Activated naive CD4-positive, alpha-beta T cell treated with anti-CD3 and anti-CD28 coated beads, Interleukin-2, amount 50 U/mL, for 72 hours (primary cell): ENCODE measurements at regions not wholly inside any gene's neighbourhood (a gene's known extent, or its start where the extent isn't known, plus 50 kb on each side); places are given as distances from the start of the nearest gene placed in this dataset.
"Not testable (repeated sequence)": the region's sequence is repeated elsewhere in the genome, so short reads cannot be mapped to it uniquely, and the experiment has no call there.

Source experiments
- ATAC-seq, 2 donors: fragments of 150-1000 bp; cut with Tn5 transposase; 2 replicates each; pipeline ENCODE4 v1.10.0; 2021; ENCODE audit warnings: mild to moderate bottlenecking in 2 of 2, moderate library complexity in 2 of 2
- DNase-seq, 2 donors: peaks; one replicate each; pipeline ENCODE4 v3.0.0; 2021 to 2022; ENCODE audit warnings: low spot score in 2 of 2
- H3K27ac Mint-ChIP-seq, 2 donors: one replicate each; pipeline ENCODE4 v1.8.0; 2022; ENCODE audit warnings: mild to moderate bottlenecking in 2 of 2, mixed read lengths in 2 of 2
- H3K36me3 Mint-ChIP-seq, 2 donors: one replicate each; pipeline ENCODE4 v1.8.0; 2022; ENCODE audit warnings: mixed read lengths in 2 of 2
- H3K9me3 Mint-ChIP-seq, 2 donors: one replicate each; pipeline ENCODE4 v1.8.0; 2022; ENCODE audit warnings: mixed read lengths in 2 of 2

DNA sequence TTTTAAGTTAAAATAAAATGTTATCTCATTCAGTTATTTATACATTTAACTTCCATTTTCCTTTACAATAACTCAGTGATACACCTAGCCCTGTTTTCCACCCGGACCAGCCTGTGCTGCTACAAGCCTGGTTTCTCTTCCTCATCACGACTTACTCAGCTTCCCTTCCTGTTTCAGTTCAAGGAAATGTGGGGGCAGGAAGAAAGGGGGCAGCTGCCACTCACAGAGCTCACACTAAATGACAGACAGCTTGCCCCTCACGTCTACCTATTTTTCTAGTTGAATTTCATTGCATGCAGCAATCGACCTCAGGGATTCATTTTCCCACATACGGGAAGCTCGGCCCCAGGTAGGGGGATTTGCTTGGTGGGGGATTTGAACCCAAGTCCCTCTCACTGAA, 442.6 kb downstream of the TMEM121 start:
- not testable (repeated sequence) for ATAC-seq, DNase-seq

DNA sequence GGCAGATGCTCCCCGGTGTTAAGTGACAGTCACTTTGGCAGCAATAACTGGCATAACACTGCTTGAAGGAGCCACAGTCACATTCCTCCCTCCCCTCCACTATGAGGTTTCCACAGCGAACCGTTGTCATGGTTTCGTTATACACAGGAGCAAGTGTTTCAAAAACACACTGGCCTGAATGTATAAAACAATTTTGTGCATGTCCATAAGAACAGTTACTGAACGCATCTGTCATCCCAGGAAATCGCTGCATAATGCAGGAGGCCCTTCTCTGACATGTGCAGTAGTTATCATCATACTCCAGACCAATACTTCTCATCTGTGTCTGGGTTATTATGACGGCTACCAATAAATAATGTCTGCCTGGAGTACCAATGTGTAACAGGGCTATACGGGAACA, 444.4 kb downstream of the TMEM121 start:
- not testable (repeated sequence) for DNase-seq, H3K9me3 Mint-ChIP-seq, H3K36me3 Mint-ChIP-seq, ATAC-seq, H3K27ac Mint-ChIP-seq

More for the DNA sequence above, 442.6 kb downstream of the TMEM121 start:
- H3K27ac Mint-ChIP-seq, H3K9me3 Mint-ChIP-seq, H3K36me3 Mint-ChIP-seq: not testable (repeated sequence)

DNA sequence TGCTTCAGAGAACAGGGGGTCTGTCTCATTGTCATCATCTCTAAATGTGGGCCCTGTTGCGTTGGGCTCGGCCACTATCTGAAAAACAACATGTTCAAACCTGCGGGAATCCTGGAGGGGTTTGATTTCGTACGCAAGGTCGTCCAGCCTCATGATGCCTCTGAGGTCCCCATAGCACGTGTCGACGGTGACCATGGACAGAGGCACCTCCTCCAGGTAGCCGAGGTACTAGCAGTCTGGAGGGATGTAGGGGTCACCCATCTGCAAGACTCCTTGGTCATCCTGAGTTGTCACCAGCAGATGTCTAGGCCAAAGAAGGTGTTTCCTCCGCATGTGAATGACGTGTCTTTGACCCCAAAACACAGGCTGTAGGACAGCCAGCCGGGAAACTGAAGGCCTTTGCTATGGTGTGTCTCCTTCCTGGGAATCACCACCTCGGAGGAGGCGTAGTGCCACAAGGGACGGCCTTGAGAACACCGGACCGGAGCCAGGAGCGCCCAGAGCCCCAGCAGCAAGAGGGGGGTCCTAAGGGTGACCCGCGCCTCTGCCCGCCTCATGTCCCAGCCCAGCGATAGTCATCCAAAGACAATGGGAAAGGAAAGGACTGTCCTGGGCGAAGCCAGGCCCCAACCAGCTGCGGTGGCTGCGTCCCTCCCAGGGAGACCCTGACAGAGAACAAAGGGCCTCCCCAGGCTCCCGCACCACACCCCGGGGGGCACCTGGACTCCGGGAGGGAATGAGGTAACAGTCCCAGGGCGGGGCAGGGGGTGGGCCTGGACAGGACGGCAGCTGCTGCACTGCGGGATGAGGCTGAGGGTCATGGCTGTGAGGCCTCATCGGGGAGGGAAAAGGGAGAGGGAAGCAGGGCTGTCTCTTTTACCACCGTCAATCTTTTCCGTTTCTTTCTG, 445.5 kb downstream of the TMEM121 start:
- Mint-ChIP-seq H3K27ac (no peak overlapping the region), H3K36me3 (no peaks in the 10 kb centered on the region), H3K9me3 (no peaks in the 10 kb centered on the region)
- ATAC-seq (no peak), DNase-seq (no peak)

DNA sequence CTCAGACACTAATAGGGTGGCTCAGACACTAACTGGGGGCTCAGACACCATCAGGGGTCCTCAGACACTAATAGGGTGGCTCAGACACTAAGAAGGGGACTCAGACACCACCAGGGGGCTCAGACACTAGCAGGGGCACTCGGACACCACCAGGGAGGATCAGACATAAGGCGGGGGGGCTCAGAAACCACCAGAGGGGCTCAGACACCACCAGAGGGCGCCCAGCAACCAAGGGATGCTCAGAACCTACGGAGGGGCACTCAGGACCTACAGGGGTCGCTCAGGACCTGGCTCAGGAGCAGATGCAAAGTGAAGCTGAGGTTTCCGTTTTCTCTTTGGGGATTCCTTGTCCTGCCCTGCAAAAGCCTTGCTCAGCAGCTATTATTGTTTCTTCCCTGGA, 448.5 kb downstream of the TMEM121 start:
- ATAC-seq: peak; percentile 63 to 100
- H3K36me3 Mint-ChIP-seq: no peaks in the 10 kb centered on the region
- peak in 1 of 2 donors; percentile 74 for DNase-seq
- no peak overlapping the region for H3K27ac Mint-ChIP-seq
- no peaks in the 10 kb centered on the region for H3K9me3 Mint-ChIP-seq

DNA sequence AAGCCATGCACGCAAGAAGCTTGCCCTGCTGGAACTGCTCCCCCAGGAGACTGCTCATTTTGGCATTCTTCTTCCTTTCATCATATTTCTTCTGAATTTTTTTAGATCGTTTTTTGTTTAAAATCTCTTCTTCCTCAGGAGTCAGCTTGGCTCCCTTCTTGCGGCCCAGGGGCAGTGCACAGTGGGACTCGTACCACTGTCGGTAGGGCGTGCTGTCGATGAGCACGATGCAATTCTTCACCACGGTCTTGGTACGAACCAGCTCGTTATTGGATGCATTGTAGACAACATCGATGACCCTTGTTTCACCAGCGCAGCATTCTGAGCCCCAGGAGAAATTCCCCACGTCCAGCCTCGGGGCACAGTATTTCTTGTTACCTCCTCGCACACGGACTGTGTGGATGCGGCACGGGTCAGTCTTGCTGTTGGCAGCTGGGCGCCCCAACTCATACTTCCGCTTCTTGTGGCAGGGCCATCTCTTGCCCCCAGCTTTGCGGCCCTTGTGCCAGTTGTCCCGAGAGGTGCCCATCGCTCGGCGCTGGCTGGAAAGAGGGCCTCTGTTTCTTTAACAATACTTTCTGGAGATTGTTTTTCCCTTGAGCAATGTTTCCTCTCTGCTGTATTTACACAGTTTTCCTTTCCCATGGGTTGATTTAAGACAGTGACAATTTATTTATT, 452.4 kb downstream of the TMEM121 start:
- peaks cover 0 to 13% of the 10 kb centered on the region in 2 donors for H3K36me3 Mint-ChIP-seq
- H3K27ac Mint-ChIP-seq: no peak overlapping the region
- H3K9me3 Mint-ChIP-seq: peaks cover 0 to 18% of the 10 kb centered on the region in 2 donors
- ATAC-seq: no peak
- no peak for DNase-seq

DNA sequence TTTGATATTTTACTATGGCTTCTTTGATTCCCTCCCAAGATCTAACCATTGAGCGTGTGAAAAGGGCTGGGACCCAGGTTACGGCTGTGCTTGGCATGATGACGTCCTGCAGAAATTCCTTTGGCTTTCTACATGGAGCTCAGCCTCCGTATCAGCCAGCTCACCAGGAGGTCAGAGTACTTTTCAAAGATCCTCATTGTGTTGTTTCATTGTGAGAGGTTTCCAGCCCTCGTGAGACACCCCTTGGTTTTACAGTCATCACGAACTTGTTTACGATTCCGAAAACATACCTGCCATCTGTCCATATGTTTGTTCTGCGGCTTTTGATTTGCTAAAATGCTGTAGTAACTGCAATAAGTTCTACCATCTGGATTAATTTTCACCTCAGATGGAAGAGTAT, 453.1 kb downstream of the TMEM121 start:
- DNase-seq: no peak
- no peak overlapping the region for H3K27ac Mint-ChIP-seq
- peaks cover 0 to 18% of the 10 kb centered on the region in 2 donors for H3K9me3 Mint-ChIP-seq
- no peak for ATAC-seq
- H3K36me3 Mint-ChIP-seq: peaks cover 0 to 13% of the 10 kb centered on the region in 2 donors

DNA sequence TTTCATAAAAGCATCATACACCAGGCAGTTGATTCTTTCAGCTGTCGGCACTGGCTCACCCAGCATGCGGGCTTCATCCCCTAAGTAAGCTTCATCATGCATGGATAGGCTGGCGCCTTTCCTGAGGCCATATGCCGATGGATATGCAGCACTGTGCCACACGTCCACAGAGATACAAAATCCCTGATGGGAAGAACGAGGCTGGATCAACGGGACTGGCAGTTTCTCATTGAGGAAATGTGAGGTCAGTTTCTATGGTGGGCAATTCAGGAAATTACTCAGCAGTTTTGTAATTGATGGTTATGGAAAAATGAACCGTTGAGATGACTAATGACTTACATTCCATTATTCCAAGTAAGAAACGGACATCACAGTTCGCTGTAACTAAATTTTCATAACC, 453.8 kb downstream of the TMEM121 start:
- DNase-seq (no peak), ATAC-seq (no peak)
- Mint-ChIP-seq H3K27ac (no peak overlapping the region), H3K9me3 (peaks cover 0 to 18% of the 10 kb centered on the region in 2 donors), H3K36me3 (peaks cover 0 to 13% of the 10 kb centered on the region in 2 donors)

DNA sequence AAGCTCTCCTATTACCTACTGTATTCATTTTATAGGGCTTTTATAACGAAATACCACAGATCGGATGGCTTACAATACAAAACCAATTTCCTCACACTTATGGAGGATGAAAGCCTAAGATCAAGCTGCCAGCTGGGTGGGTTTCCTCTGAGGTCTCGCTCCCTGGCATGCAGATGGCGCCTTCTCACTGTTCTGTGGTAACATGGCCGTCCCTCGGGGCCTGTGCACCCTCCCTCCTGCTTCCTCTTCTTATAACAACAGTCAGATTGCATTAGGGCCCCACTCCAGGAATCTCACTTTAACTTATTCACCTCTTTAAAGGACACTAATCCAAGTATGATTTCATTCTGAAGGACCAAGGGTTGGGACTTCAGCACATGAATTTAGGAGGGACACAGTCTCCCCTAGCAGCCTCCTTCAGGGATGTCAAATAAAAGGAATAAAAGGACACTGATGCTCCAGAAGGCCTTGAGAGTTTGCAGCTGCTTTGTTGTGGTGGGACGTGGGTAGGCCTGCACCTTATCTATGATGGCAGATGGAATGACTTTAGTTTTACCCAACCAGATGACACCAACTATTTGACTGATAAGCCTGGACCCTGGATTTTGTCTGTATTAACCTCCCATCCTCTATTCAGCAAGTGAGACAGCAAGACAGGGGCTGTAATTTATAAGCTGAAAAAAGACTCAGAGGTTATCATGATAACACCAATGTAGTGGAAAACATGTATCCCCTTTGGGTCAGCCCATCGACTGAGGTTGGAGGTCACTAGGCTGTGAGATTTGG, 455.3 kb downstream of the TMEM121 start:
- Mint-ChIP-seq H3K27ac (peak overlapping the region in 1 of 2 donors; percentile 7), H3K36me3 (peaks cover 0 to 13% of the 10 kb centered on the region in 2 donors), H3K9me3 (peaks cover 0 to 18% of the 10 kb centered on the region in 2 donors)
- DNase-seq, ATAC-seq: not testable (repeated sequence)

DNA sequence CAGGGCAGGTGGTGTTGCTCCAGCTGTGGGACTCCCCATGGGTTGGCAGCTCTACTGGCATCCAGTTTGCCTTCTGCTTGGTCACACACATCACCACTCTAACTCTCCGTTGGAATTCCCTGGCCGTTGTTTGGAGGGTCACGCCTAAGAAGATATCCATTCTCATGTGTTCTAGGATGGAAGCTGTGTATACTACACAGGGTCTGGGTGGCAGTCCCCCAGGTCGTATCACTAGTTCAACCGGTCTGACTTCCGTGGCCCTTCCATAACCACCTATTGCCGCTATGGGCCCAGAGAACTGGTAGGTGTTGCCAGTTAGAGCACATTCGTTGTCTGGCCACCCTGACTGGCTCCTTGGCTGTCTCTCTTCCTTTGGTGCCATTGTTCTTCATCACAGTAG, 456.3 kb downstream of the TMEM121 start:
- Mint-ChIP-seq H3K36me3 (peaks cover 0 to 13% of the 10 kb centered on the region in 2 donors), H3K27ac (no peak overlapping the region), H3K9me3 (peaks cover 0 to 18% of the 10 kb centered on the region in 2 donors)
- no peak for ATAC-seq
- DNase-seq: no peak

DNA sequence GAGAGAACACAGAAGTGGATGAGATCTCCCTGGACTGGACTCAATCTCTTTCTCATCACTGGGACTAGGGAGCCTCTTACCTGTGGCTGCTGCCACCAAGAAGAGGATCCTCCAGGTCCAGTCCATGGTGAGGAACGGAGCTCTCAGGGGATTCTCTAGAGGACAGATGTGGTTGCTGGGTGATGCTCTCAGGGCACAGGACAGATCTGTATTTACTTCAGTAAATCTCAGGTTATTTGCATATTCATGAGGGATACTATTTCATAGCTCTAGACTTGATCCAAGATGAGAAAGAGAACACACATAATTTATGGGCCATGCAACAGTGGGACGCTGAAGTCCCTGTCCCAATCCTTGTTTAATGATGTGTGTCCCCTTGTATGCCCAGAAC, 460.5 kb downstream of the TMEM121 start:
- peaks cover 0 to under 1% of the 10 kb centered on the region in 2 donors for H3K36me3 Mint-ChIP-seq
- peak overlapping the region in 1 of 2 donors; percentile 15 for H3K27ac Mint-ChIP-seq
- peaks cover 0 to 10% of the 10 kb centered on the region in 2 donors for H3K9me3 Mint-ChIP-seq
- ATAC-seq (peak; percentile 1 to 7), DNase-seq (no peak)

DNA sequence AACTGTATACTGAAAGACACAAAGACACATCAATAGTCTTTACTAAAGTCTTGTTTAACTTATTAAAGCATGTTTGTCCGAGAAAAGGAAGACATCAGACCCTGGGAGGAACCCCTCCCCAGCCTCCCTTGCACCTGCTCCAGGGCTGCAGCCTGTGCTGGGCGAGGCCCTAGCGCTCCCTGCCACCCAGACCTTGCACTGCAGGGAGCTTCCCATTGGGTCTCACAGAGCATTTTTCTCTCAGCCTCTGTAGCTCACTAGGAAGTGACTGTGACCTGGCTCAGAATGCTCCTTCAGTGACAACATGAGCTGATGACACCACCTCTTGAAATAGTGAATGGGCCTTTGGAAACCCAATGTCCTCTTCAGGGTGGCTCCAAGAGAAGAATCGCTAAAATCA, 461.2 kb downstream of the TMEM121 start:
- ATAC-seq (no peak), DNase-seq (no peak)
- no peak overlapping the region for H3K27ac Mint-ChIP-seq
- peaks cover 0 to 10% of the 10 kb centered on the region in 2 donors for H3K9me3 Mint-ChIP-seq
- H3K36me3 Mint-ChIP-seq: no peaks in the 10 kb centered on the region

DNA sequence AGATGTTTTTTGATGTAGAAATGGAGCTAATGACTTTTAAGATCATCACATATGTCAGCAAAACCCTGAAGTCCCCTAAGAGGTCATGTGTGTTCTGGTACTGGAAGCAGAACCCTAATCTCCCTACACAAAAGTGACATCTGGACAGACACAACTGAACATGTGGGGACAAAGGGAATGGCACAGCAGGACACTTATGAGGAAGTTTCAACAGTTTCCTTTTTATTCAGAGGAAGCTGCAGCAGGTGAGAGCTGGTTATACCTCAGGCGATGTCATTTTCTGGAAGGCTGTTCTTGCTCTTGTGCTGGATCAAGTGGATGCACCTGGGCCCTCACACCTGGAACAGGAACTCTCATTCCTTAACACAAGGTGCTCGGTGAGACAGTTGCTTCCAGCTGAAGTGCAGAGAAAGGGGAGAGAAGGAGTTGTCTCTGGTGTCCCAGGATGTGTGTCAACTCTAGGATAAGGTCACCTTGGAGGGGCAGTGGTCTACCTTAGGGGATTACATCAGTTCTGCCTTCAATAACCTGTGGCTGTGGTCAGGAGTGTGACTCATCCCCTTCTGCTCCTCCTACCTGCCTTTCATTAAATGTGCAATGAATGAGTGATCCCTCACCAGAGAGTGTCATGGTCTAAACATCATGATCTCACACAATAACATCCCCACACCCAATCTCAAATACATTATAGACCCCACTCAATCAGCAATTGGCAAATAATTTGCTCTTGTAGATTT, 463.4 kb downstream of the TMEM121 start:
- ATAC-seq: peak; percentile 86 to 90
- no peaks in the 10 kb centered on the region for H3K9me3 Mint-ChIP-seq

DNA sequence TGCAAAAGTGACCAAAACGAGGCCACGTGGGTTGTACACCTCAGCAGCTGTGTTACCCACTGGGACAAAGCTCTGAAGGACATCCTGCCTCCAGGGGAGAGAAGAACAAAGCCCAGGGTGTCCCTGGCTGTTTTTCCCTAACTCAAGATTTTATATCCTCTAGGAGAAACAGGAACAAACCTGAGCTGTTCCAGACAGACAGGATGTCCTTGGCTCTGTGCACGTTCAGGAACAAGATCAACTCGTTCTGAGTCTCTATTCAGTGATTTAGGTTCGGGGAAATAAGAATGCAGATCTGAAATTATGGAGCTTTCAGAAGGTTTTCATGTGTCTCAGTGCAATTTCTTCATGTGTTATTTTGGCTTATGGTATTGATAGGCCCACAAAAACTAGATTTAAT, 465.3 kb downstream of the TMEM121 start:
- peak overlapping the region in 1 of 2 donors; percentile 26 for H3K27ac Mint-ChIP-seq
- DNase-seq, H3K9me3 Mint-ChIP-seq, ATAC-seq, H3K36me3 Mint-ChIP-seq: not testable (repeated sequence)

More for the DNA sequence above, 463.4 kb downstream of the TMEM121 start:
- peak in 1 of 2 donors; percentile 43 for DNase-seq
- Mint-ChIP-seq H3K27ac (peak overlapping the region in 1 of 2 donors; percentile 39), H3K36me3 (no peaks in the 10 kb centered on the region)

DNA sequence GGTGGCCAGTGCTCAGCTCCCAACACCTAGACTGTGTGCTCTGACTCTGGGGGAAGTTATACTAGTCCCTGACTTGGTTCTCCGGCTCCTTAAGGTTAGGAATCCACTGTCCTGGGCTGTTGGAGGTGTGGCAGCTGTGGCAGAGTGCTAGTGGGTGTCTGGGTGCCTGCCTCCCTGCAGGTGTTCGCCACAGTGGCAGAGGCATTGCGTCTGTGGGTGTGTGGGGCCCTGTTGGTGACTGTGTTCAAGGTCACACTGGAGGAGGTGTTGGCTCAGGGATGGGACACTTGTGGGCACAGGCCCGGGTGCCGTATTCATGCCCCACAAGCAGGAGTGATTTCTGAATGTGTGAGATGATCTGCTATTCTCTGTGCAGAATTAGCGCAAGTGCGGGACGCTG, 467.4 kb downstream of the TMEM121 start:
- no peak overlapping the region for H3K27ac Mint-ChIP-seq
- ATAC-seq: no peak

DNA sequence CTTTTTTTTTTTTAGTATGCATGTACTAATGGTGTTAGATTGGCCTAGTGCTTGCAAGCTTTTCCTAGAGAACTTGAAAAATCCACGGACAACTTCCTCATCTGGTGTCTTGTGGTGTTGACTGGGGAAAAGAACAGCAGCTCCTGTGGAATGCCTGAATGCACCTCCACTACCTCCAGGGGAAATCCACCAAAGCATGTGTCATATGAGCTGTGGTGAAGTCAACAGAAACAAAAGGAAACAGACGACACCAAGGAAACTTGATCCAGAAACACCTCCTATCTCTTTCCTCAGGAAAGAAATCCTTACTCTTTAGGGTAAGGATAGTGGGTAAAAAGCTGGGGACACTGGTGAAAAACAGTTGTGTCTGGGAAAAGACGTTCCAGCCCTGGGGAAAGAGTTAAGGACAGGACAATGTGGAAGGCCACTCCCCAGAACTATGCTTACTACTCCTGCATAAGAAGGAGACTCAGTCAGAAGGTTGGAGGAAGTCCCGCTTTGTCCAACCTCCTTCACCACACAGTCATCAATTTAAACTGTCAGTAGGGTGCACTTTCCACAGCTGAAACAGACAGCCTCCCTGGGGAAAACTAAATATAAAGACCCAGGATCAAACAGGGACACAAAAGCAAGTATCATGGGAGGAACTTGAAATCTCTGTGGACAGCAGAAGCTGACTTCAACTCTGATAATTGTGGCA, 468.8 kb downstream of the TMEM121 start:
- not testable (repeated sequence) for ATAC-seq, H3K36me3 Mint-ChIP-seq, DNase-seq, H3K9me3 Mint-ChIP-seq
- peak overlapping the region in 1 of 2 donors; percentile 55 for H3K27ac Mint-ChIP-seq

More for the DNA sequence above, 467.4 kb downstream of the TMEM121 start:
- peaks cover 0 to 5% of the 10 kb centered on the region in 2 donors for H3K9me3 Mint-ChIP-seq
- no peaks in the 10 kb centered on the region for H3K36me3 Mint-ChIP-seq
- DNase-seq: no peak
